Activated T-cell treated with anti-CD3 and anti-CD28 coated beads, Interleukin-2, amount 50 U/mL, for 48 hours (primary cell): ENCODE measurements at regions not wholly inside any gene's neighbourhood (a gene's known extent, or its start where the extent isn't known, plus 50 kb on each side); places are given as distances from the start of the nearest gene placed in this dataset.

Experiments
- DNase-seq, 2 experiments: peaks; one replicate each; pipeline ENCODE4 v3.0.0-alpha.2; 2020

- DNase-seq = no peak
These were observed 481.9 kb downstream of the ARHGEF28 start for GRCh38 chr5:74107899-74108298.

- DNase-seq = no peak
These were observed 479.3 kb downstream of the ARHGEF28 start for GRCh38 chr5:74105126-74105780.

GRCh38 chr5:74103131-74104023, 477.4 kb downstream of the ARHGEF28 start:
- no peak for DNase-seq

GRCh38 chr5:74100268-74100665, 474.3 kb downstream of the ARHGEF28 start:
- DNase-seq = no peak

GRCh38 chr5:74099538-74100267, 473.7 kb downstream of the ARHGEF28 start:
- DNase-seq = no peak

- no peak for DNase-seq
These were observed 472.9 kb downstream of the ARHGEF28 start for GRCh38 chr5:74098941-74099340.

- DNase-seq = no peak
These were observed 472.5 kb downstream of the ARHGEF28 start for GRCh38 chr5:74098456-74098855.

- no peak for DNase-seq
These were observed 470.3 kb downstream of the ARHGEF28 start for GRCh38 chr5:74096325-74096724.

- DNase-seq = no peak
These were observed 469.9 kb downstream of the ARHGEF28 start for GRCh38 chr5:74095871-74096270.

- no peak for DNase-seq
These were observed 468.7 kb downstream of the ARHGEF28 start for GRCh38 chr5:74094782-74095108.

GRCh38 chr5:74094096-74094781, 468.2 kb downstream of the ARHGEF28 start:
- DNase-seq = no peak

GRCh38 chr5:74093561-74093960, 467.6 kb downstream of the ARHGEF28 start:
- no peak for DNase-seq

- no peak for DNase-seq
These were observed 466.8 kb downstream of the ARHGEF28 start for GRCh38 chr5:74092766-74093165.

GRCh38 chr5:74085782-74086181, 459.8 kb downstream of the ARHGEF28 start:
- DNase-seq = no peak

GRCh38 chr5:74085186-74085585, 459.2 kb downstream of the ARHGEF28 start:
- DNase-seq = no peak

- DNase-seq = no peak
These were observed 457.2 kb downstream of the ARHGEF28 start for GRCh38 chr5:74083096-74083791.

- no peak for DNase-seq
These were observed 456.6 kb downstream of the ARHGEF28 start for GRCh38 chr5:74082512-74083055.

GRCh38 chr5:74081126-74081525, 455.1 kb downstream of the ARHGEF28 start:
- DNase-seq = no peak

- no peak for DNase-seq
These were observed 454.1 kb downstream of the ARHGEF28 start for GRCh38 chr5:74079971-74080556.

GRCh38 chr5:74075501-74076484, 449.8 kb downstream of the ARHGEF28 start:
- no peak for DNase-seq
